ENCODE measurements at regions not wholly inside any gene's neighbourhood (a gene's known extent, or its start where the extent isn't known, plus 50 kb on each side); places are given as distances from the start of the nearest gene placed in this dataset.

GRCh38 chr5:152046361-152046760 lies 121.7 kb upstream of the GLRA1 start:
- TF ChIP-seq CTCF (IDR thresholded peaks at IDR 0.05 in 8 of 11, conservative IDR thresholded peaks at IDR 0.05 in 3 of 11) (no peak), POLR2A (IDR thresholded peaks at IDR 0.05) (no peak), POLR2AphosphoS5 (IDR thresholded peaks at IDR 0.05) (no peak)
